Epidermal melanocyte (primary cell): ENCODE measurements at regions not wholly inside any gene's neighbourhood (a gene's known extent, or its start where the extent isn't known, plus 50 kb on each side); places are given as distances from the start of the nearest gene placed in this dataset.

ENCODE experiments used
- DNase-seq: peaks from one replicate; pipeline ENCODE4 v3.0.0; 2011; ENCODE audit warnings: low spot score; ENCODE audit not compliant: insufficient read length

DNA sequence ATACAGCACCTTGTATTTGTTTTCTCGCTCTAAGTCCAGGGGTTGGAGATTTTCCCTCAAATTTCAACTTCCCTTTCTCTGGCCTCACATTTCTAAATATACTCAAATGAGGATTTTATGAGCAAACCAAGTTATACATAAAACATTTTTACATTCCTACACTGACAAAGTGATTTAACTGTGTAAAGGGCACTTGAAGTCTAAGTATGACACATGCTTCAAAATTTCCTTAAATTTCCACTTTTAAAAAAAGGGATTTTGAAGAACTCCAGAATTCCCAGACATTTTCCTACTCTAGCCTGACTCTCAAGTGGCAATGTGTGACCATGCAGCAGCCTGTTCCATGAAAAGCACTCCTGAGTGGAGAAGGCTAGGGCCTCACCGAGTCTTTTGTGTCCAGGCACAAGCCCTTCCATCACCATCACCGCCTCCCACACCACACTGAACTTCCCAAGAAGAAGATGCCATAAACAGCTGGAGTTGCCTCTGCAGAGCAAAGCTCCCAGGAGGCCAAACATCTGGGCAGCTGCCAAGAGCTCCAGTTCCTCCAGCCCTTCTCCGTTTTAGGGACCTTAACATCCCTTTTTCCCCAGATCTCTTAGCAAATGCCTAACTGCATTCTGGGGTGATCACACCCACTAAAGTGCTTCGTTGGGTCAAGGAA, 68.9 kb downstream of the NCR2 start:
- no peak for DNase-seq

DNA sequence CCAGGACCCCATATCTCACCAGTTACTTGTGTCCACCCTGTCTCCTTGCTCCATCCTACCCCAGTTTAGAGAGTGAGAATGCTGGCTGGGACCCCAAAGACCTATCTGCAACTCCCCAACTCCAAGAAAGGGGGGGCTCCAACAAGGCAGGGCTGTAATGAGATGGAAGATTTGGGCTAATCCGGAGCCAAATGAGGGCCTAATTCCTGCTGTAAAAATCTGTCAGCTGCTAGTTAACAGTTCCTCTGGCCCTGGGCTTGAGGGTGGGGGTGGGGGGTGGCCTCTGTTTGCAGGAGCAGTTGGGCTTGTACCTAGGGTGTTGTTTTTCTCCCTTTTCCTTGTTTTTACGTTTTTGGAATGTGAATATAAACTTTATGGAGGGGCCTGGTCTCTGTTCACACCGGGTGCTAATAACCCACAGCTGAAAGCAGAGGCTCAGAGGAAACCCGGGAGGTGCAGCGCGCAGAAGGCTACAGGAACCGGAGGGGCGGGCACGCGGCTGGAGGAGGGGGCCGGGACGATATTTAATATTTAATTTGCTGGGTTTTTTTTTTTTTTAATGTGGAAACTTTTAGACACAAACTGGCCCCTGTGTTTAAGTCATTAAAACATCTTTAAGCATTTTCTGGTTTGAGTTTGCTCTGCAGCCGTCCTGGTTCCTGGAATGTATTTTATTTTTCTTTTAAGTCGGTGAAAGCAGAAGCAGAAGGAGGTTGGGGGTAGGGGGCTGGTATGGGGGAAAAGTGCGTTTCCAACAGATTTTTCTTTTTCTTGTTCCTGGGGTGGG, 70.7 kb downstream of the NCR2 start:
- no peak for DNase-seq

DNA sequence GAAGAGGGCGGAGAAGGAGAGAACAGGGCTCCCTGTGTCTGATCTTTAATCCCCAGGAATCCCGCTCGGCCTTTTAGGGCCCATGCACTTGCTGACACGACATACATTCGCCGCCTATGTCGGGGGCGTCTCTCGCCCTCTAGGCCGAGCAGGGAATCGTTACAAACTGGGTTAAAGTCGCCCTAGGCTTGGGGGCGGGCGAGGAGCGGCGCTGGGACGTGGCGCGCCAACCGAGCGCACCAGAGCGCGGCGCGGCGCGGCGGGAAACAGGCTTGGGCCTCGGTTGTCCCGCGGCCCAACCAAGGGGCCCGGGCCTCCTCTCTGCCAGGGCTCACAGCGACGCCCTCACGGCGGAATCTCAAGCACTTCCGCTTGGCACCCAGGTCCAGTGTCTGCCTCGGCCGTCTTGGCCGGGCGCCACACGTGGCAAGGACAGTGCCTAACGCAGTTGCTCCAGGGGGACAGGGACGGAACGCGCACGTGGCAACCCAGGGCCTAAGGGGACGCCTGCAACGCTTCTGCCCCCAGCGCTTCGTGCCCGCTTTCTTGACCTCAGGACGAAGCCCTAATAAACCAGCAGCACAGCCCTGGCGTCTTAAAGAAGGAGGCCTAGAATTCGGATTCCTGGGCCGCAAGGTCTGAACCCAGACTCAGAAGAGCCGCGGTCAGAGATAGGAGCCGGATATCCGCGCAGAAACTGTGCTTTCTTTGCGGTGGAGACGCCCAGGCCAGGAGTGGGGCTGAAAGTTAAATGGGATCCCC, 71.5 kb downstream of the NCR2 start:
- DNase-seq, result no peak

DNA sequence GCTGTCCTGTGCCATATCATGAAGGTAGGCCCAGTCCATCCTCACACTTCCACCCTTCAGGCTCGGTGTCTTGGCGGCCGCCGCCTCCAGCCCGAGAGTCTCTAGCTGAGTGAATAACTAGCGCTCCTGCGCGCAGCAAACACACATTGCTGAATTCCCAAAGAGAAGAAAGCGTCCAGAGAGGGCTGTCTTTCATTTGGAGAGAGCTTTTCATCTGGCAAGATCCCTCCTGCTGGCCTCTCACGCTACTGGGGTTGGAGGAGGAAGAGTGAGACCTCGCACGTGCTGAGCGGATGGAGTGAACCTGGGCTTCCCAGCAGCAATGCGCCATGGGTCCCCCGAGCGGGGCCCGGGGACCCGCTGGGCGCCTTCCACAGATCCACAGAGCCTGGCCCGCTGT, 73.2 kb downstream of the NCR2 start:
- no peak for DNase-seq

DNA sequence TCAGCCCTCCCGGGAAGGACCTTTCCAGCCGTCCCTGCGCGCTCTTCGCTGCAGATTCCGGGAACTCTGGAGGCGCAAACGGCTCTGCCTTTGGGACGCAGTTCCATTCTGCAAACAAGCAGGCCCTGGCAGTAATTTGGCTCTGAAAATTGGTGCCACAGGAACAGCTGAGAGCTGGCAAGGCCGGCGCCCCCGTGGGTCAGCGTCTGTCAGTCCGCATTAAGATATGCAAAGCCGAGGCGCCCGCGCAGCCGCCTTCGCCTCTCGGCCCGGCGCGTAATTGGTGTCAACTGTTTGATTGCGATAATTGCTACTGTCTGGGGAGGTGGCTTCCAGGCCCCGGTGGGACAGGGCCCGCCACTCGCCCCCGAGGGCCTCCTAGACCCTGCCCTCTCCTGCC, 73.6 kb downstream of the NCR2 start:
- no peak for DNase-seq

DNA sequence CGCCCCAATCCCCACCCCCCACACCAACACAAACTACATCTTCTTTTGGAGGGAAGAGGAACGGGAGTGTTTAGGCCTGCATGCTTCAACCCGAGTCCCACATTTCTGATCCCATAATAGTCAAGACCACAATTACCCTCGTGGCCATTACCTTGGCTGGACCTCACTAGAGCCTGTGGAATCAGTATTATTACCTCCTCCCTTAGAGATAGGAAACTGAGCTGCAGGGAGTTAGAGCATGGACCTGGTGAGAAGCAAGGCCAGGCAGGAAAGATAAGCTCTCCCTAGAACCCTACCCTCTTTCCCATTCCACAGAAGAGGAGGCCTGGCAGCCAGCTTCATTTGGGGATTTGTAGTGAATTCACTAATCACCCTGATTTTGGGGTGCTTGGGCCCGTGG, 74.1 kb downstream of the NCR2 start:
- DNase-seq, result no peak

DNA sequence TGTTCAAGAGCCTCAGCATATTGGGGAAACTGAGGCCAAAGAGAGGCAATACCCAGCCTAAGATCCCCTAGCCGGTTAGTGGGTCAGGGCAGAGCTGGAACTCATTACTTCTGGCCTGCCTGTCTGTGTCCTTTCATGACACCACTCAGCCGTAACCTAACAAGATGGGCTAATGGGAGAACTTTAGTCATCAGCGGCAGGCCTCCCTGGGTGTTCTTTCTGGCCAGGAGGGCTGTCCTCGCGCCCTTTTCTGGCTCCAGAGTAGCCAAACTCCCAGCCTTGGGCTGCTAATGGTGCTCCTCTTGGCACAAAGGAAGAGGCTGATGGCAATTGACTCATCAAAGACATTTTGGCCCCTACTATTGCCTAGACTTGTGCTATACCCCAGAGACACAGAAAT, 76.6 kb downstream of the NCR2 start:
- DNase-seq, result no peak

DNA sequence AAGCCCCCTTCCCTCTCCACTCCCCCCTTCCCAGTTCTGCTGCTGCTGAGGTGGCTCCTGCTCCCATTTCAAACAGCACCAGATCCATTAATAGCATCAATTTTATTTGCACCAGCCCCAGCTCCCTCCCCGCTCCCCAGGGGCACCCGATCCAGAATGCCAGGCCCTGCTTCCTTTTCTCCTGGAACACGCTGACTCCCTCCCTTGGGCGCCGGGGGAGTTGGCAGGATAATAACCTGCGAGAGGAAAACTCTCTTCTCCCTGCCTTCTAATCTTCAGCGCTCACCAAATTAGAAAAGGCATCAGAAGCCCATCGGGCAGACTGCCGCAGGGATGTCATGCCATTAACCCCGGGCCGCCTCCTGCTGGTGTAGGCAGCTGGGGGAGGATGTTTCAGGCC, 77.8 kb downstream of the NCR2 start:
- DNase-seq, result no peak

DNA sequence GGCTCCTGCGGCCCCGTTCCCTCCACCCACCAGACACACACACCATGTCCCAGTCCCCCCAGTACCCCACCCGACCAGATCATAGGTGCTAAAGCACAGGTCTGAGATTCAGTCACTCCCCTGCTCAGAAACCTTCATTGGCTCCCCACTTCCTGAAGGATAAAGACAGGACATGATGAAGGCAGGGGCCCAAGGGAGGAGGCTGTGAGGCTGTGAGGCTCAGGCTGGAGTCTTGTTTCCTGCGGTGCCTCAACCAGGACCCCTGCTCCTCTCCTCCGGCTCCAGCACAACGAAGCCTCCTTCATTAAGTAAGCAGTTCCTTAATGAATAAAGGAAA, 81.1 kb downstream of the NCR2 start:
- no peak for DNase-seq

DNA sequence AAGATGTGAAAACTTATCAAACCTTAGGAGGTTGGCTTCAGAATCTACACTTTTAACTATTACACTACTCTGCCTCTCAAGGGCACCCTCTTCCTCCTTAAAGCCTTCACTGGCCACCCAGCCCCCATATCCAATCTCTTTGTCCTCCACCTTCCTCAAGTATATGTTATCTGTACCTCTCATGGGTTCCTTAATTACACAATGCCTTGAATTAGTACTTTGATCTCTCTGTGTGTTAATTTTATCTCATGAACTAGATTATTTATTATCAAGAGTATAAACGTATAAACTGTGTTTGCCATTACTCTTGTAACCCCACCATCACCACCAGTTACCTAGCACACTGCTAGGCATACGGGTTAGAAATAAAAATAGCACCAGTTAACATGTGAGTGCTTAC, 83.3 kb downstream of the NCR2 start:
- DNase-seq, result no peak

DNA sequence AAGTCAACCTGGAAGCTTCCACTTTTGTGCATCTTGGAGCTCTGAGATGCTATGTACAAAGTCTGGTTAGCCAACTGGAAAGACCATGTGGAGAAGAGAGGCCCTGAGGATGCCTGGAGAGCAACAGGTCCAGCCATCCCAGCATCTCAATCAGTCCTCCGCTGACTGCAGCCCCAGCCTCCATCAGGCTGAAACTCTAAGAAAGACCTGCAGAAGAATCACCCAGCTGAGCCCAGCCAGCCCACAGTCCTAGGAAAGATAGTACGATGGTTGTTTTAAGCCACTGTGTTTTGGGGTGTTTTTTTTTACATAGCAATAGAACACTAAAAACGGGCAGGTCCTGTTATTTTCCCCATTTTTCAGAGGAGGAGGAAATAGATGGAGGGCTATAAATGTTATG, 84.0 kb downstream of the NCR2 start:
- DNase-seq, result no peak

DNA sequence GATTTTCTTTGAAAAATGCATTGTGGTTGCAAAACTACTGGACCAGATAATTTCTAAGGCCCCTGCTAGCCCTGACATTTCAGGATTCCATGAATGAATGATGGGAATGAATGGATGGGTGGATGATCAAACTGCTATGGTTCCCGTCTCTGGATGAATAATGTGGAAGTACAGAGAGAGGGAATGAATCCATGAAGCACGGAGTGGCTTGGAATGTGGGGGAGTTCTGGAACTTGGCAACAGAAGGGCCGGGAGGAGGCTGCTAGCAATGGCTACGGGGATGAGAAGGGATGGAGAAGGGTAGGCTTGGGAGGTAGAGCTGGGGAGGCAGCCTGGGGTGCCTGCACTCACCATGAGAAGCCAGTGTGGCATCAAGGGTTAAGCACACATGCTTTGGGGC, 84.8 kb downstream of the NCR2 start:
- no peak for DNase-seq

DNA sequence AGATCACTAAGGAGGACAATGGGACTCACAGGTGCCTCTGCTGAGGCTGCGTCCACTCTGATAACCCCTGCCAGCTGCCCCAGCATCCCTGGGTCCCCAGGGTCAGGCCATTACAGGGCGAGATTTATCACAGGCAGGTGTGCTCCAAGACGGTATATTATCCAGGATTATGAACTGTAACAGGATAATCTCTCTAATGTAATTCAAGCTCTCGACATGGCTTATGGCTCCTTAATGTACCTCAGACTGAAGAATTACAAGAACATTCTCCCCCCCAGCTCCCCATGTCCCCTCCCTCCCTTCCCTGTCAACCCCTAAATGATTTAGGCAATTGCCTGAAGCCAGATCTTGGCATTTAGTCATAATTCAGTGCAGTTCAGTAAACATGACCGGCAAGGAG, 86.8 kb downstream of the NCR2 start:
- DNase-seq, result no peak

DNA sequence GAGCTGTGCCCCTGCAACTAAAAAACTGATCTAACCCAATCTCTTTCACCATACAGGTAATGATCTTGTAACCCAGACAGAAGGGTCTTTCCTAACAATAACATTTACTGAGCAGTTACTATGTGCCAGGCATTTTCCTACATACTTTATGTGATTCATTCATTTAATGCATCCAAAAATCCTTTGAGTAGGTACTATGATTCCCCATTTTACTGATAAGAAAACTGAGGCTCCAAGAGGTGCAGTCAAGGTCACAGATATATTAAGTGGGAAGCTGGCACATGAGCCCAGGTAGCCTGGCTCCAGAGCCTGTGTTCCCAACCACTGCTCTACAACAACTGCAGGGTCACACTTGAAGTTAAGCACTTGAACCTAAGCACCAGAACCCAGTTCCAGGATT, 87.6 kb downstream of the NCR2 start:
- DNase-seq, result no peak

DNA sequence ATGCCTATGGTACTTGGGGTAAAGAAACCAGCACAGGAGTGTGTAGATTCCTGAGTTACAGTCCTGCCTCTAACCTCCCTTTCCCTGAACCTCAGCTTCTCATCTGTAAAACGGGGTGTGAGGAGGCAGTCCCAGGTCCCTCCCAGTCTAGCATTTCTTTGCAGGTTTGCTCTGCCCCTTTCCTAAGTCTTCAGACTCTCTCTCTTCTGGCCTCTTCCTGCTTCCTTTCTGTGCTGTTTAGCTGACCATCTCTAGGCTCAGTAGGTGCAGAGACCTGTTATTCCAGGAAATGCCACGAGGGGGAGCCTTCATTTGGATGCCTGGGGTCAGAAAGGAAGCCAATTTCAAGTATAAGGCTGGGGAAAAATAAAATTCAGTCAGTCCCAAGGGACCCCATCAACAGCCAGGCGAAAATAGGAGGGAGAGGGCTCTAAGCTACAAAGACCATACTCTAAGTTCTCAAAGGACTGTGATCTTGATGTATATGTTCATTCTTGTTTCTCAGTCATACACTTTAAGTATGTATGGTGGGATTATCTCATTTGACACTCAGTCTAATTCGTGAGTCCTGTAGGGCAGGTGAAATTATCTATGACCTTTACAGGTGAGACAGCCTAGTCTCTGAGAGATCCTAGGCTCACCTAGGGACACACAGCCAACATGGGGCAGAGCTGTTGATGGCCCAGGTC, 89.1 kb downstream of the NCR2 start:
- peak; percentile 94 for DNase-seq

DNA sequence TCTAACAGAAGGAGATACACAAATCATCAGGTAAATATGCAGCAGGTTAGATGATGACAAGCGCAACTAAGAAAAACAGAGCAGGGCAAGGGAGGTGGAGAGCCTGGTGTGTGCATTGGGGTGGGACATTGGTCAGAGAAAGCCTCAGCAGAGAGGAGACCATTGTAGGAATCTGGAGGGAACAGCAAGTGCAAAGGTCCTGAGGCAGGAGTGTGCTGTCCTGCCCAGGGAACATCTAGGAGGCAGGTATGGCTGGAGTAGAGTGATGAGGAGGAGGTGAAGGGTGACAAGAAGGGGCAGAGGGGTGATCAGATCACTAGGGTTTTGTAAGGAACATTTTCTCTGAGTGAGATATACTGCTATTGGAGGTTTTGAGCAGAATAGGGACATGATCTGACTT, 90.1 kb downstream of the NCR2 start:
- DNase-seq, result no peak

DNA sequence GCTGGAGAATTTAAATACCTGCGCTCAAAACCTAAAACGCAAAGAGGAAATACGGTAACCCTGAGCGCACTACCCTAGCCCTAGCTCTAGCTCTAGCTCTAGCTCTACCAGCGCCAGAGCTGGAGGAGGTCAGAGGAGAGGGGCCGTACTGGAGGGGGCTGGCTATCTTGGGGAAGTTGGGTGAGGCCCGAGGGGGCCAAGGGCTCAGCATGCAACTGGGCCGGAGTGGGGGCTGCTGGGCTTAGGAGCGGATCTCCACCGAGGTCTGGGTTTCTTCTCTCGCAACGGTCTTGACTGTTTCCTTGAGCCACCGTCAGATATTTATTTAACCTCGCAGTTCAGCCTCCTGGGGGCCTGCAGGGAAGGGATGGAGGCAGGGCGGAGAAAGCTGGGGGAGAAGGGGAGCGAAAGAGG, 91.0 kb downstream of the NCR2 start:
- DNase-seq, result no peak

DNA sequence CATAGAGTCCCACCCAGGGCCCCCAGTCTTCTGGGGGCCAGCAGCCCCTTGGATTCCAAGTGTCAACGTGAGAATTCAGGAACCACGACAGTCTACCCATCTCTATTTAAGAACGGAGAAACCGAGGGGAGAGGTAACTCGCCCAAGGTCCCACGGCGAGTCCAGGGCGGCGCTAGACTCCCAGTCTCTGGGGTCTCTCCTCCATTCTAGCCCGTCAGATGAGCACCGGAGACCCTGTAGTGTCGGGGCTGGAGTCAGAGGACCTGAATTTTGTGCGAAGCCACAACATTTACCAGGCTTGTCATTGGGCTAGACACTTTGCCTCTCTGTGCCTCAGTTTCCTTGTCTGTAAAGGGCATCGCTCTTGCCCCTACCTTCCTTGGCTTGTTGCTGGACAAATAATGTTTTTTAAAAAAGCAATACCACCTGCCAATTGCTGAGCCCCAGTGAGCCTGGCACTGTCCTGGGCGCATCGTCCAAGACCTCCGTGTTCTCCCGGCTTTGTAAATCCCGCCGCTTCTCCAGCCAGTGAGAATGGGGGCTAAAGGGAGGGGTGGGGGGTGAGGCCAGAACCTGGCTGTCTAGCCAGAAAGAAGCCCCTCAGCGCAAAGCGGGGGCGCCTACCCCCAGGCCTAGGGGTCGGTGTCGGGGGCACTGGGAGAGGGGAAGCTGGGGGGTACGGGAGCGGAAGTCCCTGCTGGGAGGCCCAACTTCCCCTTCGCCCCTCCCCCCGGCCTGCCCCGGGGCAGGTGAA, 91.7 kb downstream of the NCR2 start:
- DNase-seq, result no peak

DNA sequence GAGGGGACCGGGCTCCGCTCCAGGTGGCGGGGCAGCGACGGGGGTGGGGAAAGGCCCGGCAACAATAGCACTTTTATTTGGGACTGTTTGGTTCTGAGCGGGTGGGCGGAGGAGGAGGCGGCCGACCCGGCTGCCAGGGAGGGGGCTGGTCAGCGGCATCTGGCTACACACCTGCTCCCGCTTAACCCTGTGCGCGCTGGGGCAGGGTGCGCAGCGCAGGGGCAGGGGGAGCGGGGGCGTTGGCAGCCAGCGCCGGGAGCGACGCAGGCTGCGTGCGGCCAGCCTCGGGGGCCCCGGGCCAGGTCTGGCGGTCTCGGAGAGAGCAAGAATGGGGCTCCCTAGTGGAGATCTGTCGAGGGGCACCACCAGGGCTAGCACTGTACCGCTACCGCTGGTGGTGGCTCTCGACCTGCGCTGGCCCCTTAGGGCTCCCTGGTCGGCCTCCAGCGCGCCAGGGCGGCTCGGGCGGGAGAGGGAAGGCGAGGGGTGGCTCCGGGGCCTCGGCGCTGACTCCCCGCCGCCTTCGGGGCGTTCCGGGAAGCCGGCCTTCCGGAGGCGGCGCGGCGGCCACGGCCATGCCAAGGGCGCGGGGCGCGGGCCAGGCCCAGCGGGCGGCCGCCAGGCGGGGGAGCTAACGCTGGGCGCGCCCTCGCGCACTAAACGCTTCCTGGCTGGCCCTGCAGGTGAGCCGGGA, 92.4 kb downstream of the NCR2 start:
- DNase-seq, result no peak

DNA sequence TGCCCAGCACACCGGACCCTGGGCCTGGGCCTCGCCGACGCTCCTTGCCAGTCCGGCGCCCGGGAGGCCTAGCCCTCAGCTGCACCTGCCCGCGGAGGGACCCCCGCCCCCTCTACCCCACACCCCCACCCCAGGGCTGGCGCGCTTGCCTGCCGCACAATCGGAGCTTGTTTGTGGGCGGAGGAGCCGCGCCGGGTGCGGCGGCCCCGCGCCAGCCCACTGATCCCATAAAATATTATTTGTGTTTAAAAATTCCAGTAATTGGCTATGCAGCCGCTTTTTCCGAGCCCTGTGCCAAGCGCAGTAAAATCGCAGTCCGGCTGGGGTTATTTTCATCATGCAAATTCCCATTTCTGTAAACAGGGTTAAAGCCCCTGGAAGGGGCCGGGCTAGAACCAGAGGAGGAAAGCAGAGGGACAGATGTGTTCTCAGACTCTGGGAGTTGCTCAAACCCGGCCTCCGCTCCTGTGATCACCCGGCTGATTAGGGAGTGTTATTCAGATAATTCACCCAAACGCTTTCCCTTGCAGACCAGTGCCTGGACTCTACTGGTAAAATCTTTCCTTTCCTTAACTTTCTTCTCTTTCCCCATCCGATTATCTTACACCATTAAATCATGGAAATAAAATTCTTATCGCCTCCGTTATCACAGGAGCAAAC, 93.1 kb downstream of the NCR2 start:
- no peak for DNase-seq
